ENCODE measurements at regions not wholly inside any gene's neighbourhood (a gene's known extent, or its start where the extent isn't known, plus 50 kb on each side); places are given as distances from the start of the nearest gene placed in this dataset.

- DNase-seq (ENCODE audit: low spot score) = no peak
- no peaks in the 10 kb centered on the region for H3K36me3 ChIP-seq (replicated peaks; ENCODE audit: insufficient read depth, low read depth)
- TF ChIP-seq CTCF (IDR thresholded peaks at IDR 0.05; ENCODE audit: poor library complexity) (no peak), EZH2 (IDR thresholded peaks at IDR 0.05; ENCODE audit: borderline replicate concordance) (no peak), EZH2phosphoT487 (IDR thresholded peaks at IDR 0.05; ENCODE audit: low read depth, severe bottlenecking, unreplicated experiment) (no peak)
- no peak overlapping the region for H3K4me2 ChIP-seq
- 94% methylated on average over 2 of the region's 2 CpGs for WGBS (ENCODE audit: low lambda C conversion rate, missing lambda C conversion rate)
- H3K79me2 ChIP-seq = no peaks in the 10 kb centered on the region
- no peak overlapping the region for H2AFZ ChIP-seq
- no peaks in the 10 kb centered on the region for H3K9me2 ChIP-seq (replicated peaks; ENCODE audit: insufficient read depth)
- H3K27ac ChIP-seq = no peak overlapping the region
- H4K20me1 ChIP-seq (ENCODE audit: insufficient read depth, poor library complexity, severe bottlenecking) = no peaks in the 10 kb centered on the region
- H3K4me3 ChIP-seq = no peak overlapping the region
- H3K4me1 ChIP-seq (ENCODE audit: insufficient read depth) = no peaks in the 10 kb centered on the region
- no peaks in the 10 kb centered on the region for H3K9me3 ChIP-seq (ENCODE audit: low read depth)
- no peaks in the 10 kb centered on the region for H3K27me3 ChIP-seq
Measured at GRCh38 chr10:3002304-3002703, 65.0 kb upstream of the PFKP start.

- no peak for DNase-seq (ENCODE audit: low spot score)
- no peak overlapping the region for H2AFZ ChIP-seq
- H3K4me1 ChIP-seq (ENCODE audit: insufficient read depth) = peaks cover 2% of the 10 kb centered on the region
- WGBS (ENCODE audit: low lambda C conversion rate, missing lambda C conversion rate) = 68% methylated on average over 2 of the region's 2 CpGs
- H4K20me1 ChIP-seq (ENCODE audit: insufficient read depth, poor library complexity, severe bottlenecking) = no peaks in the 10 kb centered on the region
- no peak overlapping the region for H3K4me3 ChIP-seq
- H3K4me2 ChIP-seq = no peak overlapping the region
- no peak for TF ChIP-seq CTCF (IDR thresholded peaks at IDR 0.05; ENCODE audit: poor library complexity)
- H3K27me3 ChIP-seq = no peaks in the 10 kb centered on the region
- H3K9me2 ChIP-seq (replicated peaks; ENCODE audit: insufficient read depth) = no peaks in the 10 kb centered on the region
- no peaks in the 10 kb centered on the region for H3K79me2 ChIP-seq
- no peaks in the 10 kb centered on the region for H3K36me3 ChIP-seq (replicated peaks; ENCODE audit: insufficient read depth, low read depth)
- no peak overlapping the region for H3K27ac ChIP-seq
- H3K9me3 ChIP-seq (ENCODE audit: low read depth) = no peaks in the 10 kb centered on the region
Measured at GRCh38 chr10:3000048-3000447, 67.3 kb upstream of the PFKP start.

GRCh38 chr10:2994221-2994961 lies 73.0 kb upstream of the PFKP start:
- Histone ChIP-seq H3K36me3 (replicated peaks; ENCODE audit: insufficient read depth, low read depth) (no peaks in the 10 kb centered on the region), H3K27ac (no peak overlapping the region), H2AFZ (no peak overlapping the region), H3K9me2 (replicated peaks; ENCODE audit: insufficient read depth) (no peaks in the 10 kb centered on the region), H3K4me1 (ENCODE audit: insufficient read depth) (peaks cover 2% of the 10 kb centered on the region), H4K20me1 (ENCODE audit: insufficient read depth, poor library complexity, severe bottlenecking) (no peaks in the 10 kb centered on the region), H3K4me3 (no peak overlapping the region), H3K27me3 (no peaks in the 10 kb centered on the region), H3K4me2 (no peak overlapping the region), H3K79me2 (no peaks in the 10 kb centered on the region), H3K9me3 (ENCODE audit: low read depth) (no peaks in the 10 kb centered on the region)
- no peak for DNase-seq (ENCODE audit: low spot score)
- 64% methylated on average over 7 of the region's 7 CpGs for WGBS (ENCODE audit: low lambda C conversion rate, missing lambda C conversion rate)
- TF ChIP-seq CTCF (IDR thresholded peaks at IDR 0.05; ENCODE audit: poor library complexity) = no peak
- TF ChIP-seq EZH2phosphoT487 (IDR thresholded peaks at IDR 0.05; ENCODE audit: low read depth, severe bottlenecking, unreplicated experiment) = no peak
- TF ChIP-seq EZH2 (IDR thresholded peaks at IDR 0.05; ENCODE audit: borderline replicate concordance) = no peak
